DND-41 (cell line): ENCODE measurements at regions not wholly inside any gene's neighbourhood (a gene's known extent, or its start where the extent isn't known, plus 50 kb on each side); places are given as distances from the start of the nearest gene placed in this dataset.

ENCODE experiments used
- CTCF ChIP-seq: IDR thresholded peaks from 2 replicates; pipeline ENCODE4 v1.5.1; 2012; ENCODE audit warnings: borderline replicate concordance, low read length, moderate library complexity, mild to moderate bottlenecking; ENCODE audit not compliant: poor library complexity, severe bottlenecking; ENCODE audit errors: extremely low read depth
- EZH2 ChIP-seq: IDR thresholded peaks from 3 replicates; pipeline ENCODE4 v1.6.1; 2012; ENCODE audit warnings: borderline replicate concordance, low read depth, mild to moderate bottlenecking, moderate library complexity, low read length, inconsistent platforms; ENCODE audit not compliant: severe bottlenecking

GRCh38 chr7:52726986-52727385 lies 308.4 kb upstream of the POM121L12 start:
- TF ChIP-seq CTCF: no peak
- no peak for TF ChIP-seq EZH2
